C4-2B (cell line): ENCODE measurements at regions not wholly inside any gene's neighbourhood (a gene's known extent, or its start where the extent isn't known, plus 50 kb on each side); places are given as distances from the start of the nearest gene placed in this dataset.

Experiments
- H3K27ac ChIP-seq: fragments of 450-650 bp; 2 replicates; pipeline ENCODE4 v1.5.1; 2017
- ZFX ChIP-seq: fragments of 450-650 bp; IDR thresholded peaks from 2 replicates; pipeline ENCODE4 v1.6.1; 2017
- TF ChIP-seq, protein P1 (sequence below): fragments of 450-650 bp; conservative IDR thresholded peaks from 2 replicates; pipeline ENCODE4 v1.5.1; 2017; ENCODE audit warnings: mild to moderate bottlenecking

DNA sequence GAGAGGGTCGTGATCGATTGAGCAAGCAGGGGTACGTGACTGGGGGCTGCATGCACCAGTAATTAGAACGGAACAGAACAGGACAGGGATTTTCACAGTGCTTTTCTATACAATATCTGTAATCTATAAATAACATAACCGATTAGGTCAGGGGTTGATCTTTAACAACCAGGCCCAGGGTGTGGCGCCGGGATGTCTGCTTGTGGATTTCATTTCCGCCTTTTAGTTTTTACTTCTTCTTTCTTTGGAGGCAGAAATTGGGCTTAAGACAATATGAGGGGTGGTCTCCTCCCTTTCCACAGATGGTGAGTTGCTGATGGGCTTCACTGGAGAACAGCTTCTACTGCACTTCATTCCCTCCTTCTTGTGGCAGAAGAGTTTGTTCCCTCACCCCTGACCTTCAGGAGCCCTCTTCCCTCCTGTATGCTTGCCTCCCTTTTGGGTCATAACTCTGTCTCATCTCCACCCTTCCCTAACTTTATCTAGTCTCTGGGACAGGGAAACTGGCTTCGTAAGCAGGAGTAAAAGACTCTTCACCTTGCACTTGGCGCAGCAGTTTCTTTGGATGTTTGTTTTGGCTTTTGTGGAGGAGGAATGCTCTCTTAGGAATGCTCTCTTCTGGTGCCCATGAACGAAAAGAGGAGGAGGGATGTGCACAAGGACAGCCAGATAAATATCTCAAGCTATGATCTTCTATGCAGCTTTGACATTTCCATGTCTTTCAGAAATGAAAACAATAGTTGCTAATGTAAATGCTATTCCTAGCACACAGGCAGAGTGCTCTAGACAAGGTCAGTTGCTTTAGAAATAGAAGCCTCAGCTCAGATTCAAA, 139.8 kb upstream of the RPS23 start:
- no peak overlapping the region for H3K27ac ChIP-seq
- no peak for TF ChIP-seq ZFX
- TF ChIP-seq, protein P1, sequence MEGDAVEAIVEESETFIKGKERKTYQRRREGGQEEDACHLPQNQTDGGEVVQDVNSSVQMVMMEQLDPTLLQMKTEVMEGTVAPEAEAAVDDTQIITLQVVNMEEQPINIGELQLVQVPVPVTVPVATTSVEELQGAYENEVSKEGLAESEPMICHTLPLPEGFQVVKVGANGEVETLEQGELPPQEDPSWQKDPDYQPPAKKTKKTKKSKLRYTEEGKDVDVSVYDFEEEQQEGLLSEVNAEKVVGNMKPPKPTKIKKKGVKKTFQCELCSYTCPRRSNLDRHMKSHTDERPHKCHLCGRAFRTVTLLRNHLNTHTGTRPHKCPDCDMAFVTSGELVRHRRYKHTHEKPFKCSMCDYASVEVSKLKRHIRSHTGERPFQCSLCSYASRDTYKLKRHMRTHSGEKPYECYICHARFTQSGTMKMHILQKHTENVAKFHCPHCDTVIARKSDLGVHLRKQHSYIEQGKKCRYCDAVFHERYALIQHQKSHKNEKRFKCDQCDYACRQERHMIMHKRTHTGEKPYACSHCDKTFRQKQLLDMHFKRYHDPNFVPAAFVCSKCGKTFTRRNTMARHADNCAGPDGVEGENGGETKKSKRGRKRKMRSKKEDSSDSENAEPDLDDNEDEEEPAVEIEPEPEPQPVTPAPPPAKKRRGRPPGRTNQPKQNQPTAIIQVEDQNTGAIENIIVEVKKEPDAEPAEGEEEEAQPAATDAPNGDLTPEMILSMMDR = no peak

- no peak overlapping the region for H3K27ac ChIP-seq
- TF ChIP-seq, protein P1 = no peak
- TF ChIP-seq ZFX = no peak
These were observed 138.4 kb upstream of the RPS23 start for GRCh38 chr5:82416512-82416911.

GRCh38 chr5:82414041-82414388, 135.9 kb upstream of the RPS23 start:
- TF ChIP-seq ZFX = no peak
- TF ChIP-seq, protein P1 = no peak
- H3K27ac ChIP-seq = no peak overlapping the region

GRCh38 chr5:82413302-82414040, 135.3 kb upstream of the RPS23 start:
- no peak for TF ChIP-seq ZFX
- TF ChIP-seq, protein P1 = no peak
- H3K27ac ChIP-seq = no peak overlapping the region

DNA sequence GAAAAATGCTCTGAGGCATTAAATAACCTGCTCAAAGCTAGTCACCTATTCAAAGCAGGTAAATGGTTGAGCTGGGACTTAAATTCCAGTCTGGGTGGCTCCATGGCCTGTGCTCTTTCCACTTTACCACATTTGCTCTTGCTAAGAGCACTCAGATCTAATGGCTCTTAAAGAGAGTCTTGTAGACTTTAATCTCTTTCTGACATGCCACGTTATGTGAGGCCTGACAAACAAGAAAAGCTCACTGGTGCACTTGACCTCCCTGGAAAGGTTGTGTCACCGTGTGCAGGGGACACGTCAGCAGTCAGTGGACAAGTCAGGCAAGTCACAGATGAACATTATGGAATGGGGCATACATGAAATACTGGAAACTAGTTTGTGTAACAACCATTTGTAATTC, 129.9 kb upstream of the RPS23 start:
- TF ChIP-seq, protein P1 = no peak
- TF ChIP-seq ZFX = no peak
- no peak overlapping the region for H3K27ac ChIP-seq

DNA sequence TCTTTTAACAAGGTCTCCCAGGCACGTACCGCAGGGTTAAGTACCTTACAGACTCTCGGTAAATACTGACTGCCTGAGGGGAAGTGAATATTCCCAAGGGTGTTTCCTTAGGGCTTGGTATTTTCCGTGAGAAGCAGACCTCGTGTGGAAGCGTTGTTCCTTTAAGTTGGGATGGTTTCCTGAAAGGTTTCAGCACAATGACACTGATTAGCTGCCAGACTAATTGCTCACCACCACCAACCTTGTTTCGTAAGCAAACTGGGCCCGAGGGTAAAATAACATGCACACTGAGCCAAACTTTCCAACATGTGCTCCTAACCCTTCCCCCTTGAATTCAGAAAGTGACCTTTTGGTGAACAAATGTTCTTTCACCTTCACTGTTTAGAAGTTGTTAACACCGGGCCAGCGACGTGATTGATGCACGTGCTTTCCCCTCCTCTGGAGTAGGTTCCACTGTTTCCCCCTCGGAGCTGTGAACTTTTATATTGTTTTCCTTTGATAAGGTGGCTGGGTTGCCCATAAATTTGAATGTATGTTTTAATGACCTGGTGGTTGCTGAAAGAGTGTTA, 128.1 kb upstream of the RPS23 start:
- no peak overlapping the region for H3K27ac ChIP-seq

More for the DNA sequence above, 128.1 kb upstream of the RPS23 start:
- TF ChIP-seq, protein P1 = no peak
- no peak for TF ChIP-seq ZFX
